ENCODE measurements at regions not wholly inside any gene's neighbourhood (a gene's known extent, or its start where the extent isn't known, plus 50 kb on each side); places are given as distances from the start of the nearest gene placed in this dataset.
A peak's percentile ranks its signal among the peaks of the same experiment; 100 is the strongest.

DNA sequence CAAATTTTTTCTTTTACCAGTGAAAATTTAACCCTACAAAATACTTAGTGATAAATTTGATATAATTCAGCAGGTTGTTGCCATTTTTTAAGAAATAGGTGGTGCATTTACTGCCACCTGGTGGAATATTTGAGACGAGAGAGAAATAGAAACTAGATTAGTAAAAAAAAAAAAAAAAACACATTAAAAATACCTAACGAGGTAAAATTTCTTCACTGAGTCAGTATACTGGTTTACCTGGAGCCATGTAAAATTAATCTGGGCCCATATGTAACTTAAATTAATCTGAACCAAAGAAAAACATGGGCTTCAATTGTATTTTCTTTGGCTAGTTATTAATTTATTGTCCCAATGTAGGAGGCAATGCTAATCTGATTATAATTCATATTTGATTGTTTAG is 520.8 kb downstream of the EPM2A start:
- peak; percentile 37 for DNase-seq

DNA sequence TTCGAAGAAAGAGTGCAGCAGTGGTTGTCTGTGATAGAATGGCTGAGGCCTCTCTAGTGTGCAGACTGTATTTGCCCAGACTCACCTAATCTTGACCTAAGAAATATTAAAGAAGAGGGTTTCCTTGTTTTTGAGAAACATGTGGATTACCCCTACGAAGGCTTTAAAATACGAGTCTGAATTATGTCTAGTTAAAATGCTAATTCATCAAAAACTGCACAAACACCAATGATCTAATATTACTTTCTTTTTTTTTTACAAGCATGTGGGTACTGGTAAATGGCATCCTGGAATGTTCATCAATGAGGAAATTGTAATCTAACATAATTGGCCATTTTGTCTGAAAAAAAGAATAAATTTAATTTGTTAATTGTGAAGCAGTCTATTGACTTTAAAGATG is 510.9 kb downstream of the EPM2A start:
- DNase-seq, result no peak

DNA sequence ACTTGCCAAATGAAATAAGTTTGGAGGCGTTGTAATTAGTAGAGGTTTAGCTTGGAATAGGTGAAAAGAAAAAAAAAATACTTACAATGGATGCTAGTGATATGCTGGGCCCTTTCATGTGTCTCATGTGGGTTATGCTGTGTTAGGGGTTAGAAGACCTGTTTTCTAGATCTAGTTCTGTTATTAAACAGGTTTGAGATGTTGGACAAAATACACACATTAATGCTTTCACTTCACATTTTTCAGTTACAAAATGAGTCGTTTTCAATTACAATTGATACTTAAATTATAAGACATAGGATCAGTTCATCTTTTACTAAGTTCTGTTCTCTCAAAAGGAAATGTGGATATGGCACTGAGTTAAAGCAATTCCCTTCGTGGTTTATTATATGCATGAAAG is 509.8 kb downstream of the EPM2A start:
- no peak for DNase-seq

DNA sequence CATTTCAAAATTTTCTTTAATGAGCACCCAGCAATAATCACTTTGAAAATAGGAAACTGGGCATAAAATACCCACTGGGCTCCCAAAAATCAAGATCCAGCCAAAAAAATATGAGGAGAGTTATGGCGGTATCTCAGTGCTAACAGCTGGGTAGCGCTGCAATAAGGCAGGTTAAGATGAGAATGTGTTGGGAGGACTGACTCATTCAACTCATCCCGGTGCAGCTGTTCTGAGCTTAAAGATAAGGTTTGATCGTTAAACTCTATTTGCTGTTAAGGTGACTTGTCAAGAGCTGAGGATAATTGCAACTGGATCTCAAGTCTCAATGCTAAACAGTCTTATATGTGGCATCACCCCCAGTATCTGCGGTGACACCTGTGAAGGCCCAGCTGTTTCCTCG is 507.7 kb downstream of the EPM2A start:
- no peak for DNase-seq

DNA sequence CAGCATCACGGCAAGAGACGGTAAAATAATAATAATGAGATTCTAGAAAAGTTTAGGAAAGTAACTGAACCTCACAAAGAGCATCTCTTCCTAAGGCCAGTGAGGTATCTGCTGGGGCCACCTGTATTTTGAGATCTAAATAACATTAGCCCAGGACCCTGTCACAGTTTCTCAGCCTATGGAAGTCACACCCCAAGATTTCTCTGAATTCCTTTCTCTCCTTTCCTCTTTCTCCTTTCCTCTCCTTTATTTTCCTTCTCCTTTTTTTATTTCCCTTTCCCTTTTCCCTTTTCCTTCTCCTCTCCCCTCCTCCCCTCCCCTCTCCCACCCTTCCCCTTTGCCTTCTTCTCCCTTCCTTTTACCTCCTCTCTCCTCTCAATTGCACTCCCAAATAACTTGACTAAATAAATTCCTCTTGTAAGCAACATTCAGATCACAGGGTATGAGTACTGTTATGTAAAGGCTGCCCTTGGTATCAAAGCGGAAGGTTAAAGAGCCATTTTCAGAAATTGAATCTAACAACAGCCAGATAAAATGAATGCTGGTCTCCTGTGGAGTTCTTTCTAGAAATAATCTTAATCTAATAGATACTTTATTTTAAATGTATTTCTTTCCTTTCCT is 506.2 kb downstream of the EPM2A start:
- no peak for DNase-seq

DNA sequence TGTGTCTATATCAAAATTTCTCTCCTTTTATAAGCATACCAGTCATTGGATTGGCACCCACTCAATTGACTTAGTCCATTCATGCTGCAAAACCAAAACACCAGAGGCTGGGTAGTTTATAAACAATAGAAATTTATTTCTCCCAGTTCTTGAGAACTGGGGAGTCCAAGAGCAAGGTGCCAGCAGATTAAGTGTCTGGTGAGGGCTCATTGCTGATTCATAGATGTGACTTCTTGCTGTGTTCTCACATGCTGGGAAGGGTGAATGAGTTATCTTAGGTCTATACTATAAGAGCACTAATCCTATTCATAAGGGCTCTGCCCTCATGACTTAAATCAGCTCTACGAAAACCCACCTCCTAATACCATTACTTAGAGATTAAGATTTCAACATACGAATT is 501.4 kb downstream of the EPM2A start:
- DNase-seq, result no peak

DNA sequence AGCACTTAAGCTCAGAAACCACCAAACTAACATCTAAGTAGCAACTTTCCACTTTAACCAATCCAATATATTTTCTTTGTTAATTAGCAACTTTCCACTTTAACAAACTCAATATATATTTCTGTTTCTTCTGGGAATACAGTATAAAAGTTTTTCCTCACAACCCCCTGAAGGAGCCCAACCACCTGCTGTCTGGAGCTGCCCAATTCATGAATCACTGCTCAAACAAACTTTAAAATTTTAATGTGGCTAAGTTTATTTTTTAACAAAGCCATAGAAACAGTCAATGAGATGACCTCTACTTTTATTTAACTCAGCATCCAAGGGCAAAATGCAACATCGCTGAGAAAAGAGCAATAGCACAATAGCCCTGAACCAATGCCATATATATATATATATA is 500.1 kb downstream of the EPM2A start:
- no peak for DNase-seq

DNA sequence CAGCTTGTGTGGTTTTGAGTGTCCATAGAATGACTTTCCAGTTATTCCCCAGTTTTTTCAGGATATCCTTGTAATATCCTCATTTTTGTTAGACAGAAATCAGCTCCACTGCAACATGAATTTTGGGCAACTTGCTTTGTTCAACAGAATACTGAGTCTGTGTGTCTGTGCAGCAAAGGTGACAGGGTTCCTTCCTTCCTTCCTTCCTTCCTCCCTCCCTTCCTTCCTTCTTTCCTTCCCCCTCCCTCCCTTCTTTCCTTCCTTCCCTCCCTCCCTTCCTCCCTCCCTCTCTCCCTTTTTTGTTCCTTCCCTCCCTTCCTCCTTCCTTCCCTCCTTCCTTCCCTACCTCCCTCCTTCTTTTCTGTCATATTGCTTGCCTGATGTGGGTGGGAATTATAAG is 496.5 kb downstream of the EPM2A start:
- DNase-seq, result no peak

DNA sequence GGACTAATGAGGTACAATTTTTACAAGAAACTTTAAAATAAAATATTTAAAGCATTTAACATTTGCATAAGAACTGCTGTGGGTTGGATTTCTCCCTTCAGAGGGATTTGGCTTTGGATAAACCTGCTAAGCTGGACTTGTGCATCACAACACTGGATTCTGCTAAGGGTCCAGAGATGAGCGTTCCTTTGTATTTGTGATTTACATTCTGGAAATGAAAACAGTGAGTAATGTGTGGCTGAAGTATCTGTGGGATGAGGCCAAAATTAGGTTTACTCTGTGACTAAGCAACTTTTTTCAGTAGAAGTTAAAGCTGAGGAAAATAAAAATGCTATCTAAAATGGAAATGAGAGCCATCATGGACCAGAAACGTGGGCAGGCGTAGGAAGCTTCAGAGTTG is 494.3 kb downstream of the EPM2A start:
- no peak for DNase-seq

DNA sequence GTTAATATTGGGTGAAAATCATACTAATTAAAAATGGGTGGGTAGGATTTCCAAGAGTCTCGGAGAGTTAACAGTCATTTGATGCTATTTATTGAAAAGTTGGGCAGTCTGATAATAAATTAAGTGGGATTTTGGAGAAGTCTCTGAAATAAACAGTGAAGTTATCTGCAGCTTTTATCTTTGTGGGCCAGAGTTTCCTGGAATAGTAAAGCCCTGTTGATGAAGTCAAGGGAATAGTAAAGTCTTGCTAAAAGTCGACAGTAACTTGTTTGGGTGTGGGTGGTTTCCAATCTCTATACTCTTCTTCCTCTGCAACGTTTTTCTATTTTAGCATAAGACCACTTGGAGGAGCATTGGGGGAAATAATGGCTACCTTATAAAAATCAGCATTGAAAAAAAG is 493.6 kb downstream of the EPM2A start:
- DNase-seq, result no peak

DNA sequence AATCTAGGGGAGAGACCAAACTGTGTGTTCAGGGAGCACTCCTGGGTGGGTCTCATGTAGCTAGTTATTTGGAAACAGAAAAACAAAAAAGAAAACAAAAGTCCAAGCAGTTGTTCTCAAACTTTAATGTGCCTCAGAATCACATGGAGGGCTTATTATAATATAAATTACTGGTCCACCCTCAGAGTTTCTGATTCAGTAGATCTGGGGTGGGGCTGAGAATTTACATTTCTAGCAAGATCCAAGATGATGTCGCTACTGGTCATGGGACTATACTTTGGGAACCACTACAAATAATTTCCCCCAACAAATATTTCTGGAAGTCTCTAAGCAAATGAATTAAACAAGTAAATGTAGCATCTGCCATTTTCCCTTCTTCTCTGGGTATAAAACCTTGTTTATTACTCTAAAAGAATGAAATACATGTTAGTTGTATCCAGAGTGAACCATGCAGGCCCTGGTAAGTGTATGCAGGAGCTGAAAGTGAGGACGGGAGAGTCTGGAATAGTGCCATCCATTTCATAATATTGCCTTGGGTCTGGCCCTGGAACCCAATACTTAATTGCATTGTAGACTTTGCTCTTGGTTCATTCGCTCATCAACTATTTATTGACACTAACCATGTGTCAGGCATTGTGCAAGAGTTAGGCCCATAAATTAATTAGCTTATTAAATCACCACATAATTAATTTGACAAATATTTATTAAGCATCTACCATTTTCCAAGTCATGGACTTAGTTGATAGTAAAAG is 490.8 kb downstream of the EPM2A start:
- DNase-seq, result no peak

DNA sequence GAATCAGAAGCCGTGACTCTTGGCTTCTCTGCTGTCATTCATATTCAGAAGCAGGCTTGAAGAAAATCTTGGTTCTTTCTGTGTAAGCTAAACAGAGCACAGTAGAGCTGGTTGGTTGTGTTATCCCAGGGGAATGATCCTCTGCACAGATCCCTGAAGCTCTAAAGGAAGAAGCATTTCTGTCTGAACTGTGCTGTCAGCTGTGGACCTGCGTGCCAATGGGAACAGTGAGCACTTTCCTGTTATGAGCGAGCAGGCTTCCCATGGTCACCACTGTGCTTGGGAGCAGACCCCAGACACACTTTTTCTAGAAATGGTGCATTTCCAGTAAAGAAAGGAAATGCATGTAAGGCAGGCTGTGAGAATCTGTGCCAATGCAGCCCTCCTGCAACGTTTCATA is 490.2 kb downstream of the EPM2A start:
- no peak for DNase-seq

DNA sequence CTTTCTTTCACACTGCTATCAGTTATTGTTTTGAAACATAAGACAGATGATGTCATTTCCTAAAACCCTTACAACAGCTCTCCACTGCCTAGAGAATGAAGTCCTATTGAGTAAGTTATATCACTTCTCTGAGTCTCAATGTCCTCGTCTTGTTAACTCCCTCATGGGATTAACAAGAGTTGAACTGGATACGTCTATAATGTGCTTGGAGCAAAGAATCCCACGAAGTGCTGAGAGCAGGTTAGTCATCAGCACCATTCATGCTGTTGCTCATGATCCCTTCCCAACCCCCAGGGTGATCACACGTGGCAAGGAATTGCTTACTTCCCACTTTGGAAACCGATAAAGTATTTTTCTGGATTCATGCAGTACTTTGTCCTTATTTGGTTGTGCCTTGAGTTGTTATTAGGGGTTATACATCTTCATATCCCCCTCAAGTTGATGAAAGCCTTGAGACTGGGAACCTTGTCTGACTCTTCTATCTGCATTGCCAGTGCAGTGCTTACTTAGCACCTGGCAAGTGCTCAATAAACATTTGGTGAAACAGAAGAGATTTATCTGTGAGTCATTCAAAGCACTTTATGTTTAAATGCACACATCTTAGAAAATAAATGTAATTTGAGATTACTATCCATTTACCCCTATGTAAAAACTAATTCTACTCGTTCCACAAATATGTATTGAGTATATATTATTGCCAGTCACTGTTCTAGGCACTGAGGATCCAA is 487.5 kb downstream of the EPM2A start:
- no peak for DNase-seq

DNA sequence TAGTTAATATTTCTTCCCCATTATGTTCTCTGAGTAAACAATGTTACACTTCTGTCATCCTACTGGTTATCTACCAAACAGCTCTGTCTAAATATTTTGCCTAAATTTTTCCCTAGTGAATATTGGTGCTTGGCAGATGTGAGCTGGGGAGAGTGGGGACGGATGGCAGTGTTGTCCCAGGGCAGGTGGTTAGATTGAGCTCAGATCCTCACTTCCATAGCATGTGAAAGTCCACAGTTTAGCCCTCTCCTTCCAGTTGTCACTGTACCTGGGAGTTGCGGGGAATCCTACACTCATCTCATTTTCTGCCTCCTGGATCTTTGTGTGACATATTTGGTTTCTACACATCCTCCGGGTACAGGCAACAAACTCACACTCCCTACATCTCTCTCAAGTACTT is 484.9 kb downstream of the EPM2A start:
- no peak for DNase-seq

DNA sequence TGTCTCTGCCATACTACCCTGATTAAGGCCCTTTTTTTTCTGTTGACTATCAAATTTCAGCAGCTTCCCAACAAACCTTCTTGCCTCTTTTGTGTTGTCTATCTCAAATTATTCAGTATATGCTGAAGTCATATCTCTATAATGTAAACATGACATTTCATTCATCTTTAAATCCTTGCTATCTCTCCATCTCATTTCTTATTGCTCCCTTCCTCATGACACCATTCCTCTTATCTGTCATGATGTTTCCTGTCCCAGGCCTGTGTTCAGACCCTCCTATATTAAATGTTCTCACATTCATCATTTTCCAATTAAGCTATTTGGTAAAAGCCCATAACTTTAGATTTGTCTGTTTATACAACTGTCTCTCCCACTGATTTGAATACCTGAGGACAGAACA is 482.6 kb downstream of the EPM2A start:
- no peak for DNase-seq

DNA sequence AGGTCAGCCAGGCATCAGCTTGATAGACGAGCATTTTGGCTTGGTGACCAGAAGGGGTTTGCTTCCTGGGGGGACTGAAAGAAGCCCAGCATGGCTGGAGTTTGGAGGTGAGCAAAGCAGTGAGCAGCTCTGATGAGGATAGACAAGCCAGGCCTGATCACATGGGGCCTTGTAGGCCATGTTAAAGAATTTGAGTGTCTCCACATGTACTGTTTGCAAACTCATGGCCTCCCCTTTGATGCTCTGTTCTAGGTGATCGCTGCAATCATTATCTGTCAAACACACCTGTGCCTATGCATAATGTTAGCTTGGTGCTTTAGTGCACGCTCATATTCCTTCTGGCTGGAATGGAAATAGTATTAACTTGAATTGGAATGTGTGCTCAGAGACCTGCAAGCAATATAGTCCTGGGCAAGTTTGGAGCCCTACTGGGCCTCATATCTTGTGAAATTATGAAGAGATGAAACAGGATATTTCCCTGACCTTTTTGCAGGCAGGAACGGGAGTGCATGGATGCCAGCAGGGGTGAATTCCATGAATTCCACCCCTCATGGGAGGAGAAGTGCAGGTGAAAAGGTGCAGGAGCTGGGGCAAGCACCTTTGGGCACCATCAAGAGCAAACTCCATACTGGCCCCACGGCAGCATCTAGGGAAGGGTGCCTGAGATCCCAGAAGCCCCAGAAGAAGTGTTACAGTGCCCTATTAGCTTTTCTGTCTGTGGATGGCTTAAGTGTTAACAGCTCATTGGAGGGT is 480.5 kb downstream of the EPM2A start:
- no peak for DNase-seq

DNA sequence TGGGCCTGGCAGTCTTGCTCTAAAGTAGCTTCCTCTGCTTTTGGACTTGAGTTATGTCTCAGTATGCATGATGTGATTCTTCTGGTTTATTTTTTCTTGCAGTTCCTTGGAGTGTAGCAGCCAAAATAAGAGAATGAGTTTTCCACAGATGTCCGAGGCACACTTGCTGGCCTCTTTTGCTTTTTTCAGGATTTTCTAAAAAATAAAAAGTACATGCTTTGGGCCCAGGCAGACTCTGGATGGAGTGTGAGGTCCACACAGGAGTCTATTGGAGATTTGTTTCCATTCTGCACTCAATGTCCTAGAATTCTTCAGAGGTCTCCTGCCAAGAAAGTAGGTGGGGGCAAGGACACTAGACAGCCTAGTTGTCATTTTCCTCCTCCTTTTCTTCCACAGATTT is 477.6 kb downstream of the EPM2A start:
- no peak for DNase-seq

DNA sequence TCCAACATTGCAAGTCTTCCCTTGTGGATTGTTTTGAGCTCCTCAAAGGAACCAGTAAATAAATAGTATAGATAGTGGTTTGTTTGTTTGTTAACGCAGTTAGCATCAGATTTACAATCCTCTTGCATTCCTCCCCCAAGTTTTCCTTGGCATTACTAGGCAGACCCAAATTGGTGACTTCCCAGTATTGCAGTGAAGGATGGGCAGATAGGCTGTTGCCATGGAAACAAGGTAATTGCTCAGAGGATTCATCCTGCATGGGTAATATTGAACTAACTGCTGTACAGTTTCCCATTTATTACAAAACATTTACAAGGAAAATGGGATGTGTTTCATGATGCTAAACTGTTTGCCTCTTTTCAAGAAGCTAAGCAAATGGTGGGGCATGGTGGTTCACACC is 477.2 kb downstream of the EPM2A start:
- DNase-seq, result no peak

DNA sequence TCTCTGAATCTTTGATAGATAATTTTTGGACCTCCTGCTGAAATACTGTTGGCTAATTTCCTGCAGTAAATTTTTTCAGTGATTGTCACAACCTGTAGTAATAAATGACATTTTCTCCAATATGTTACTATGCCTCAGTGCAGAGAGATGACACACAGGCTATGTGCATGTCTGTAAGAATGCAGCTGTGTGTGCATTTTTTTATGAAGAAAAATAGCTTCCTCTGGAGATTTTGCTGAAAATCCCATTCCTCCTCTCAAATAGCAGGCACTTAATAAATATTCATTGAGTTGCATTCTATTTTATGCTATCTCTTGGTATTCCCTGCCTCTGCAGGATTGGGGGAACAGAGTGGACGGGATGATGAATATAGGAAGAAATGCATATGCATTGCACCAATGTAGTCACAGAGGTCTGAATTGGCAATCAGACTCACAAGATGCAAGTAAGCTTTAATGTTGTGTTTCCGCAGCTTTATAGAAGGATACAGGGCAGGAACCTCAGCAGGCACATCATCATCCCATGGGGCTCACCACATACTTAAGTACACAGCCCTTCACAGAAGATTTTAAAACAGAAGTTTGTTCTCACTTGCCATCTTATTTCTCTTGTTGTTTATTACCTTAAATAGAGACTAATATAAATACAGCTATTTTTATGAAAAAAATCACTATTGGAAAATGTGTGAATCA is 474.7 kb downstream of the EPM2A start:
- no peak for DNase-seq

DNA sequence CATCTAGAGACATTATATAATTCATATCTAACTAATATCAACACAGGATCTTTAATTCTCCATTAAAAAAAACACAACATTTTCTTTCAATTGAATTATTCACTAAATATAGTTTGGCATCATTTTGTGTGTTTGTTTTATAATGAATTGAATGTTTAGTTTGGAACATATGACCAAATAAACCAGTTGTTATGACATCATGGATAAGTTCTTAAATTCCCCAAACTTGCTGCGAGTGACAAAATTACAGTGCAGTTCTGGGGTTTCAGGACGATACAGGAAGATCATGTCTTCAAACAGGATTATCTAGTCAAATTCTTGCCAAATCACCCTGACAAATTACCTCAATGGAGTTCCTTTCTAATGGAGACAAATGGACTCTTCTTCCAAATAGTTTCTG is 473.6 kb downstream of the EPM2A start:
- no peak for DNase-seq

DNA sequence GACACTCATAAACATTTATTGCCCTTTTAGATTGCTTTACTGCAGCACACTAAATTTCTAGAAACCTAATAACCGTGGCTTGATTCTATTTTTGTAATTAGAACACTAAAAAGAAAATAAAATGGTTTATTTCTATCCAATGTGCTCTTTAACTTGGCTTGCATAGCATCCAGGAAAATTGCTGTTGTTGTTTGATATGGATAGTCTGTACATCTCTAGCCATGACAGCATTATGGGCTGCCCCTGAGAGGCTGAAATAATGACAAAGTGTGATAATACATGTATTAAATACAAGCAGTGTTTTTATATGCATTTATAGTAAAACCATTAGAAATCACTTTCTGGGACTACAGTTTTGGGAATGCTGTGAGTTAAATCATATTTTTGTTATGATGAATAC is 472.5 kb downstream of the EPM2A start:
- DNase-seq, result no peak

DNA sequence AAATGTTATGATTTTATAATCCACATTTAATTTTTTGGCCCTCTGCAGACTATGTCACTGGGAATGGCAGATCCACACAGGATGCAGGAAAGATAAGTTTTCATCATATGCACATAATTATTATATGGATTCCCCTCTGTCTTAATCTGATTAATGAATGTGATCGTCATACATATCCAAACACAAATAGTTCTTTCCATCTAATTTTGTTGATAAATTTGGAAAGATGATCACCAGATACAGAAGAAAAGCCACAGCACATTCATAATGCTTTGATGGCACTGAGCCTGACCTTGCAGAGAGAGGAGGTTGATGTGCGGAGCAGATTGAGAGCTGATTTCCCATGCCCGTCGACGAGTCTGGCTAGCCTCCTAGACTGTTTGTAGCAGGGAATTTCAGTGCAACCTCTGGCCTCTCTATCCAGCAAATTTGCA is 471.5 kb downstream of the EPM2A start:
- DNase-seq, result no peak
